ENCODE measurements at regions not wholly inside any gene's neighbourhood (a gene's known extent, or its start where the extent isn't known, plus 50 kb on each side); places are given as distances from the start of the nearest gene placed in this dataset.
A peak's percentile ranks its signal among the peaks of the same experiment; 100 is the strongest.

- Histone ChIP-seq H3K4me3 (no peak overlapping the region), H3K27ac (no peak overlapping the region), H3K36me3 (ENCODE audit: insufficient read depth in 1 of 2, low read depth in 1 of 2) (no peaks in the 10 kb centered on the region), H3K9me3 (no peaks in the 10 kb centered on the region), H3K4me1 (no peaks in the 10 kb centered on the region), H3K27me3 (ENCODE audit: insufficient read depth in 3 of 3, low read length in 2 of 3) (no peaks in the 10 kb centered on the region)
- WGBS, 3 donors: 73 to 81% (median 80%) methylated on average over 7 of the region's 7 CpGs
- no peak for ATAC-seq
- intact Hi-C loops (cut with DNase I): no loop called here
- TF ChIP-seq CTCF (IDR thresholded peaks at IDR 0.05): no peak
- no peak for DNase-seq
These were observed 144.4 kb upstream of the PWP1 start for GRCh38 chr12:107541001-107541705.

- WGBS, 3 donors: 81 to 90% (median 87%) methylated on average over 5 of the region's 5 CpGs
- H3K36me3 ChIP-seq (ENCODE audit: insufficient read depth in 1 of 2, low read depth in 1 of 2): no peaks in the 10 kb centered on the region
- no peaks in the 10 kb centered on the region for H3K9me3 ChIP-seq
- TF ChIP-seq CTCF (IDR thresholded peaks at IDR 0.05): no peak
- no peaks in the 10 kb centered on the region for H3K4me1 ChIP-seq
- no peak overlapping the region for H3K27ac ChIP-seq
- intact Hi-C loops (cut with DNase I): no loop called here
- H3K4me3 ChIP-seq: no peak overlapping the region
- H3K27me3 ChIP-seq (ENCODE audit: insufficient read depth in 3 of 3, low read length in 2 of 3): no peaks in the 10 kb centered on the region
- ATAC-seq: no peak
- DNase-seq: no peak
These were observed 142.2 kb upstream of the PWP1 start for GRCh38 chr12:107543416-107543815.

- Histone ChIP-seq H3K9me3 (no peaks in the 10 kb centered on the region), H3K27me3 (ENCODE audit: insufficient read depth in 3 of 3, low read length in 2 of 3) (no peaks in the 10 kb centered on the region), H3K27ac (no peak overlapping the region), H3K4me3 (no peak overlapping the region), H3K4me1 (no peaks in the 10 kb centered on the region), H3K36me3 (ENCODE audit: insufficient read depth in 1 of 2, low read depth in 1 of 2) (no peaks in the 10 kb centered on the region)
- TF ChIP-seq CTCF (IDR thresholded peaks at IDR 0.05): no peak
- intact Hi-C loops (cut with DNase I): no loop called here
- no peak for ATAC-seq
- no peak for DNase-seq
- 66 to 89% (median 86%) methylated on average over 4 of the region's 4 CpGs for WGBS, 3 donors
These were observed 141.8 kb upstream of the PWP1 start for GRCh38 chr12:107543841-107544240.

GRCh38 chr12:107544937-107545336 is 140.7 kb upstream of the PWP1 start:
- H3K36me3 ChIP-seq (ENCODE audit: insufficient read depth in 1 of 2, low read depth in 1 of 2): no peaks in the 10 kb centered on the region
- H3K27me3 ChIP-seq (ENCODE audit: insufficient read depth in 3 of 3, low read length in 2 of 3): no peaks in the 10 kb centered on the region
- no peaks in the 10 kb centered on the region for H3K9me3 ChIP-seq
- no peak for TF ChIP-seq CTCF (IDR thresholded peaks at IDR 0.05)
- no peak for DNase-seq
- no peaks in the 10 kb centered on the region for H3K4me1 ChIP-seq
- H3K27ac ChIP-seq: no peak overlapping the region
- intact Hi-C loops (cut with DNase I): no loop called here
- 42 to 51% (median 47%) methylated on average over 2 of the region's 2 CpGs for WGBS, 3 donors
- no peak overlapping the region for H3K4me3 ChIP-seq
- ATAC-seq: peak in 1 of 4 donors; percentile 32
